ENCODE measurements at regions not wholly inside any gene's neighbourhood (a gene's known extent, or its start where the extent isn't known, plus 50 kb on each side); places are given as distances from the start of the nearest gene placed in this dataset.

DNA sequence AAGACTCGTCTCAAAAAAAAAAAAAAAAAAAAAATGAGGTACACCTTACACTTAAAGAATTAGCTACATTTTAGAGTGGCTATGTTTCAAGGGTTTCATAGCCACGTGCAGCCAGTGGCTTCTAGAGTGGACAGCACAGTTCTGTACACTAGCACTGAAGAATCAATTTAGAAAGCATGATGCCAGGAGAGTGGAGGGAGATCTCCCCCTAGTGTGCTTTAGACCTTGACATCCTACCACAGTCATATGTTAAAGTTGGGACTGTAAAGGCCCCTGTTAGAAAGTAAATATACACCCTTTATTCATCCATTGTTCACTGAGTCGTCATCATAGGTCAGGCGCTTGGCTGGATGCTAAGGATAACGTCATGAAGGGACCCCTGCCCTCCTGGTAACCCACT is 179.4 kb downstream of the QDPR start:
- ATAC-seq (replicated peaks in 1 of 2) (no peak), DNase-seq (no peak)
- Mint-ChIP-seq H3K9me3 (no peaks in the 10 kb centered on the region), H3K27me3 (ENCODE audit: low read depth) (no peaks in the 10 kb centered on the region), H3K27ac (no peak overlapping the region), H3K4me3 (no peak overlapping the region), H3K36me3 (ENCODE audit: insufficient read depth in 2 of 2) (no peaks in the 10 kb centered on the region), H3K4me1 (ENCODE audit: low read depth) (peaks cover 44% of the 10 kb centered on the region)

DNA sequence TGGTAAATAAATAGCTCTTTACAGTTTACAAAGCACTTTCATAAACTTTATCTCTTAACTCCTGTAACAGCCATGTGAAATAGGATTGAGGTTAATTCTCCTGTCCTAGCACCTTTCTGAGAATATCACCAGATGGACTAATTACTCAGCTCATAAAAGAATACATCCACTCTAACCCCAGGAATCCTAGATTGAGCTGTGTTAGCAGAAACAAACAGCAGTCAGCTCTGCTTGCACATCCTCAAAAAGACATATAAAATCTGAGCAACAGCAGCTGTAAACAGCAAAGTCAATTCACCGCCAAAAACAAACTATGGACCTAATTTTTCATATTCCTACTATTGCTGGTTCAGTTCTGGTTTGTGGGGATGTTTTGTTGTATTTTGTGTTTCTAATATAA is 182.8 kb downstream of the QDPR start:
- Mint-ChIP-seq H3K4me3 (no peak overlapping the region), H3K27ac (no peak overlapping the region), H3K36me3 (ENCODE audit: insufficient read depth in 2 of 2) (no peaks in the 10 kb centered on the region), H3K9me3 (no peaks in the 10 kb centered on the region), H3K27me3 (ENCODE audit: low read depth) (peaks cover 5% of the 10 kb centered on the region), H3K4me1 (ENCODE audit: low read depth) (peaks cover 19% of the 10 kb centered on the region)
- DNase-seq (no peak), ATAC-seq (replicated peaks in 1 of 2) (no peak)

DNA sequence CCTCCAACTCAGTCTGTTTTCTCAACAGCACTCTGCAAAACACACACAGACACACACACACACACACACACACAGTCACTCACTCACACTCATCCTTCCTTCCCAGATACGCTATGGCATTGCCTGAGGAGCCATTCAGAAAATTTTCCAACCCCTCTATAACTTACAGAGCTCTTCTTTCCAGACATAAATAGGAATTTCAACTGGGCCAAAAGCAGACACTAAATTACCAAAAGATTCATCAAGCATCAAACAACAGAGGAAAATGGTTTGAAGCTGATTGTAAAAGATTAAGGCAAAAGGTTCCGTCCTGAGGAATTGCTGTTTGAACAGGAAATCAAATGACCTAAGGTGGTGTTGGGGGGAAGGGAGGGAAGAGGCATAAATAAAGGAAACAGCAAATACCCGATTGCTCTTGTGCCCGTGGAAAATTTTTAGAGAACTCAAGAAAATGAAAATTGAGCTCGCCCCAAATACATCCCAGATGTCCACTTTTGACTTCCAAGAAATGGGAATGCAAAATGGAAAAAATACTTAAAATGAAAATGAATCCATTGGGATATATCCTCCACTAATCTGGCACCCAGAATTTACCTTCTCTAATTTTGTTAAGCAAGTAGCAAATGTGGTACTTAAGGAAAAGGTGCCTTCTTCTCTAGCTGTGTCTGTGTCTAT is 183.6 kb downstream of the QDPR start:
- no peak for ATAC-seq (replicated peaks in 1 of 2)
- H3K27ac Mint-ChIP-seq: no peak overlapping the region
- H3K27me3 Mint-ChIP-seq (ENCODE audit: low read depth): peaks cover 6% of the 10 kb centered on the region
- H3K4me1 Mint-ChIP-seq (ENCODE audit: low read depth): peaks cover 16% of the 10 kb centered on the region
- H3K9me3 Mint-ChIP-seq: no peaks in the 10 kb centered on the region
- no peaks in the 10 kb centered on the region for H3K36me3 Mint-ChIP-seq (ENCODE audit: insufficient read depth in 2 of 2)
- H3K4me3 Mint-ChIP-seq: no peak overlapping the region
- no peak for DNase-seq

DNA sequence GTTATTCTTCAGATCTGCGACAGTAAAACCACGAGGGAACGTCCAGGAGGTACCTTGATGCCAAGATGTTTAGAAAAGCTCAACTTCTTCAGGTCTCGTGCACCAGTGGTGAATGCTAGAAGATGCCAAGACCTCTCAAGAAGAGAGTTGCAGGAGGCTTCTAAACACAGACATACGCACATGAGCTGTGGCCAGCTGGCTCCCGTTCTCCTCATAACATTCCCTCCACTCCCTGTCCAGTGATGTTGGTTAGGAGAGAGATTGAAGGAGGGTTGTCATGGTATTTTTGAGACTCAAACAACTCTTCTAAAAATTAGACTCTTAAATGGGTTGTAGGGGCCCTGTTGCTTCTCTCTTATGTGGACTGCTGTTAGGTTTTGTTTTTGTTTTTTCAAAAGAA is 184.3 kb downstream of the QDPR start:
- no peak overlapping the region for H3K4me3 Mint-ChIP-seq
- no peak overlapping the region for H3K27ac Mint-ChIP-seq
- H3K27me3 Mint-ChIP-seq (ENCODE audit: low read depth): peaks cover 6% of the 10 kb centered on the region
- ATAC-seq (replicated peaks in 1 of 2) (no peak), DNase-seq (no peak)
- no peaks in the 10 kb centered on the region for H3K9me3 Mint-ChIP-seq
- no peaks in the 10 kb centered on the region for H3K36me3 Mint-ChIP-seq (ENCODE audit: insufficient read depth in 2 of 2)
- peaks cover 16% of the 10 kb centered on the region for H3K4me1 Mint-ChIP-seq (ENCODE audit: low read depth)

DNA sequence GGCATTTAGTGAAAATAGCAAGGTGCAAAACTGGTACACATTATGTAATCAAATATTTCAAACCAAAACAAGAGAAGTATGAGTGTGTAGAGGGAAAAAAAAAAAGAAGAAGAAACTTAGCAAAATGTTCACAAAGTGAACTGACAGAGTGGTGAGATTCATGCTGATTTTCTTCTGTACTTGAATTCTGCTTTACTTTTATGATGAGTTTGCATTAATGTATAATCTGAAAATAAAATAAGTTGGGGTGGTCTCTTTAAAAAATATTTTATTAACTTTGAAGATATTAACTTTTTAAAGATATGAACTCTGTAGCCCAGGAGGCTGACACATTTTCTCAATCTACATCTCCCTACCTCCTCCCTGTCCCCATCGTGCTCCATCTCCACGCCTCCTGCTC is 185.1 kb downstream of the QDPR start:
- Mint-ChIP-seq H3K27me3 (ENCODE audit: low read depth) (peaks cover 6% of the 10 kb centered on the region), H3K4me1 (ENCODE audit: low read depth) (peaks cover 16% of the 10 kb centered on the region), H3K4me3 (no peak overlapping the region), H3K9me3 (no peaks in the 10 kb centered on the region), H3K36me3 (ENCODE audit: insufficient read depth in 2 of 2) (no peaks in the 10 kb centered on the region), H3K27ac (no peak overlapping the region)
- ATAC-seq (replicated peaks in 1 of 2): no peak
- DNase-seq: no peak

DNA sequence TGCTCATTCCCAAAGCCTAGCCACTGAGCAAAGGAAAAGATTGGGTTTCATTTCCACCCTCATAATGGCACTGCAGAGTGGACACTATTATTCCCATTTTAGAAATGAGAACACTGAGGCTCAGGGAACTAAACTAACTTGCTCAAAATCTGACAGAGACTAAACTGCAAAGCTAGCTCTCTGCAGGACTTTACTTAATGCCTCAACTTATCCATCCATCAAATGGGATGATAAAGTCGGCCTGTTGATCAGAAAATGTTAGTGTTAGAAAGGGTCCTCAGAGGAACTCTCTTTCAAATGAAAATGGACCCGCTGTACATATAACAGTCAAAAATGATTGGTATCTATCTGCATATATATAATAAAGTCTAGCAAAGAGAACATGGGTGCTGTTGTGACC is 186.8 kb downstream of the QDPR start:
- no peak for DNase-seq
- Mint-ChIP-seq H3K36me3 (ENCODE audit: insufficient read depth in 2 of 2) (no peaks in the 10 kb centered on the region), H3K27ac (no peak overlapping the region), H3K4me3 (no peak overlapping the region), H3K9me3 (peaks cover 0 to 3% of the 10 kb centered on the region in 2 donors), H3K27me3 (ENCODE audit: low read depth) (peaks cover 6% of the 10 kb centered on the region), H3K4me1 (ENCODE audit: low read depth) (peaks cover 16% of the 10 kb centered on the region)
- ATAC-seq (replicated peaks in 1 of 2): no peak

DNA sequence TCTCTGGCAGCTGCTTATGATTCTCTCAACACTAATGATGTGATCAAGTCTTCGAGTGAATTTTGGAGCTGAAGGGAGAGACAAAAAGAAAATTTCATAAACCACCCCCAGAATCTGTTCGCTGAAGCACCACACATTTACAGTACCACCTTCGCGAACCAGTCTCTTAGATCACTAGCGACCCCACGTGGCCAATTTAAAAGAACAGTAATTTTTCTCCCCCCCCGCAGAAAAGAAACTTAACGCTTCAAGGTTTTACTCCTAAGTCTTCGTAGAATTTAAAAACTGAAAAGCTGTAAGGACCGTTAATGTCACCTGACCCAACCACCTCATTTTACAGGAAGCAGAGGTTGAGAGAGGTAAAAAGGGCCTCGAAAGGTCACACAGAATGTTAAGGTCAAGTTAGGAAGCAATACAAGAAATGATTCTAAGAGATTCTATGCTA is 187.5 kb downstream of the QDPR start:
- DNase-seq (peak; percentile 48 to 60), ATAC-seq (replicated peaks in 1 of 2) (peak; percentile 52 to 58)
- no peaks in the 10 kb centered on the region for H3K36me3 Mint-ChIP-seq (ENCODE audit: insufficient read depth in 2 of 2)
- peak overlapping the region; percentile 60 to 74 for H3K4me3 Mint-ChIP-seq
- H3K27me3 Mint-ChIP-seq (ENCODE audit: low read depth): peaks cover 6% of the 10 kb centered on the region
- peaks cover 3 to 7% of the 10 kb centered on the region in 2 donors for H3K9me3 Mint-ChIP-seq
- H3K27ac Mint-ChIP-seq: no peak overlapping the region
- peaks cover 16% of the 10 kb centered on the region for H3K4me1 Mint-ChIP-seq (ENCODE audit: low read depth)

DNA sequence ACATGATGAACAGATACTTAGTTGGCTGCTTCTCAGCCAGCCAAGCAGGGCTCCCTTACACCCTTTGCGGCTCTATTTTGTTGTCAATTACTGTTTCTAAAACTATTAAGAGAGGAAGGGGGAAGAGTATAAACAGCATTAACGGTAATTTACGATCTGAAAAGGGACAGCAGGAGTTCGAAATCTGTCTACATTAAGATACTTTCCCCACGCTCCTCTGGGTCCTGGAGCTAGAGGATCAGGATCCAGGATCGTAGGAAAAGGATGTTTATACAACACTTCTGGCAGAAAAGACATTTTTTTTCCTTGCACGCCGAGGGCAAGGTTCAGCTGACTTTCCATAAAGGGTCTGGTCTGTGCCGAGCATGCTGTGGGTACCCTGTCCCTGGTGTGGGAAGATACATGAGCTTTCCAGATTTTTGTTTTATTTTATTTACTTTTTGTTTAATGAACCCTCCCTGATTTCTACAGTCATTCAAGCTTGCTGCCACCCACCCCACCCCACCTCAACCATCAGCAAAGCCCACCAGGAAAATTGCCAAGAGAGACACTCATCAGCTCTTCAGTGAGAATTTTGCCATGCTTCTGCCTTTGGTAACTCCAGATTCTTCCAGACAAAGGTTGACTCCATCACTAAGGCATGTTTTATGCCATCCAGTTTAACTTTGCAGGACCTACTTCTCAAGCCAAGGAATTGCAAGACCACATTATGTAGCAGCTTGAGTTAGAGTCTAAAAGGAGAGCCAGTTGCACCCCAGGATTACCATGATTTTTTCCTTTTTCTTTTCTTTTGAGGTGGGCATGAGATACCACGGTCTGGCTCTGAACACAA is 188.1 kb downstream of the QDPR start:
- Mint-ChIP-seq H3K36me3 (ENCODE audit: insufficient read depth in 2 of 2) (no peaks in the 10 kb centered on the region), H3K4me3 (peak overlapping the region; percentile 60 to 74), H3K4me1 (ENCODE audit: low read depth) (peaks cover 16% of the 10 kb centered on the region), H3K27ac (no peak overlapping the region), H3K27me3 (ENCODE audit: low read depth) (peaks cover 6% of the 10 kb centered on the region), H3K9me3 (peaks cover 3 to 7% of the 10 kb centered on the region in 2 donors)
- DNase-seq (no peak), ATAC-seq (replicated peaks in 1 of 2) (no peak)

DNA sequence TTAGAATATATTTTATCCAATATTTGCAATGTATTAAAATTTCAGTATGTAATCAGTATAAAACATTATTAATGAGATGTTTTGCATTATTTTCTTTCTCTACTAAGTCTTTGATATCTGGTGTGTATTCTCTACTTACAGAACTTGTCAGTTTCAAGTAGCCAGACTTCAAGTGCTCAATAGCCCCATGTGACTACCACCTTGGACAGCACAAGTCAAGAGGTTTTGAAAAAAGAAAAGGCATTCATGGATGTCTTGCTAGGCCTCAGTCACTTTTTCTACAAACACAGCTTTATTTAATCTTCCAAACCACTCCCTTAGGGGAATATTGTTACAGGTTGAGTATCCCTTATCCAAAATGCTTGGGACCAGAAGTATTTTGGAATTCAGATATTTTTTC is 189.4 kb downstream of the QDPR start:
- H3K4me1 Mint-ChIP-seq (ENCODE audit: low read depth): peaks cover 10% of the 10 kb centered on the region
- H3K27me3 Mint-ChIP-seq (ENCODE audit: low read depth): peaks cover 6% of the 10 kb centered on the region
- H3K9me3 Mint-ChIP-seq: peaks cover 3 to 7% of the 10 kb centered on the region in 2 donors
- DNase-seq (no peak), ATAC-seq (replicated peaks in 1 of 2) (no peak)
- H3K36me3 Mint-ChIP-seq (ENCODE audit: insufficient read depth in 2 of 2): no peaks in the 10 kb centered on the region
- H3K27ac Mint-ChIP-seq: no peak overlapping the region
- no peak overlapping the region for H3K4me3 Mint-ChIP-seq

DNA sequence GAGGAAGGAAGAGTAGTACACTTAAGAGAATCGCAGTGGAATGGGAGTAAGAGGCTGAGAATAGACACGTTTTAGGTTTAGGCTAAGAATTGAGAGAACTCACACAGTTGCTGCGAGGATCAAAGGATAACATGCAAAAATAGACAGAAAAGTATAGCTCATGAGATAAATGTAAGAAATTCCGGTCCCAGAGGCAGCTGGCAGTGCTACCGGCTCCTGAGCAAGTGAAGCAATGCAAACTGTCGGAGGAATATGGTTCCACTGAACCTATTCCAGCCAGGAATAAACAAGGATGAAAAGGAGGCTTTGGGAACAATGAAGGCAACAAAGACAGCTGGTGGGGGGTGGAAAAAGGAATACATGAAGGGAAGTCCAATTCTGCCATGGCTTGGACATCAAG is 191.8 kb downstream of the QDPR start:
- Mint-ChIP-seq H3K4me1 (ENCODE audit: low read depth) (peaks cover 10% of the 10 kb centered on the region), H3K4me3 (no peak overlapping the region), H3K36me3 (ENCODE audit: insufficient read depth in 2 of 2) (peaks cover 0 to 2% of the 10 kb centered on the region in 2 donors), H3K27ac (no peak overlapping the region), H3K27me3 (ENCODE audit: low read depth) (peaks cover 17% of the 10 kb centered on the region), H3K9me3 (peaks cover 3 to 7% of the 10 kb centered on the region in 2 donors)
- DNase-seq (no peak), ATAC-seq (replicated peaks in 1 of 2) (no peak)

DNA sequence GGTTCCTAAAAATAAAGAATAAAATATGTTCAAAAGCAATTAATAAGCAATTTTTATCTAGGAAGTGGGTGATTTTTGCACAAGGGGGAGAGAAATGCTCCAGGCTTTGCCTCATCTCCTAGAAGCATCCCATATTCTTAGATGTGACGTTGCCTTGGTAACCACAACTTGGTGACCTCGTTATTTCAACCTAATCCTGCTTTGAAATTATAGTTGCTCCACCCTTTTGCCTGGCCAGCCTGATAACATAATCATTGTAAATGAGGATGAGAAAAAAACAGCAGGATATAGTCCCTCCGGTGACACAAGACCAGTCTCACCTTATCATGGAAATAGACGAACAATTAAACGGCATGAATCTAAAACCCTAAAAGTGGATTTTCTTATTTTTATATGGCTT is 194.4 kb downstream of the QDPR start:
- H3K9me3 Mint-ChIP-seq: peaks cover 3 to 7% of the 10 kb centered on the region in 2 donors
- H3K27ac Mint-ChIP-seq: no peak overlapping the region
- DNase-seq: no peak
- H3K36me3 Mint-ChIP-seq (ENCODE audit: insufficient read depth in 2 of 2): peaks cover 0 to 2% of the 10 kb centered on the region in 2 donors
- no peak overlapping the region for H3K4me3 Mint-ChIP-seq
- peaks cover 22% of the 10 kb centered on the region for H3K27me3 Mint-ChIP-seq (ENCODE audit: low read depth)
- H3K4me1 Mint-ChIP-seq (ENCODE audit: low read depth): no peaks in the 10 kb centered on the region
- no peak for ATAC-seq (replicated peaks in 1 of 2)

DNA sequence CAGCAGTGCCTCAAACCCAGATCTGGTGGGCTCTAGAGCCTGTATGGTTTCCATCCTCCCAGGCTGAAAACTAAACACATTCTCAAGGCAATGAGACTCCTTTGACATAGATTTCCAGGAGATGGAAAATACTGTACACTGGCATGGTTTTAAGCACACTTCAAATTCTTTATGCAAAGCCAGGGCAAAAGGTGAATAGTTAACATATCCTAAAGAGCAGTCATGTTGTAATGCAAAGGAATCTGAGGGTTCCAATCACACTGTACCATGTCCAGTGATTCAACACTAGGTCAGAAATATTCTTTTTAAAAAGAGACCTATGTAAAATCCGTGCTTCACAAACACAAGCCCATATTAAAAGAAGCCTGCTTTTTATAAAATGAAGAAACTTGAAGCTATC is 195.3 kb downstream of the QDPR start:
- no peak for ATAC-seq (replicated peaks in 1 of 2)
- DNase-seq: no peak
- no peak overlapping the region for H3K27ac Mint-ChIP-seq
- peaks cover 22% of the 10 kb centered on the region for H3K27me3 Mint-ChIP-seq (ENCODE audit: low read depth)
- H3K4me1 Mint-ChIP-seq (ENCODE audit: low read depth): no peaks in the 10 kb centered on the region
- no peak overlapping the region for H3K4me3 Mint-ChIP-seq
- H3K9me3 Mint-ChIP-seq: peaks cover 3 to 7% of the 10 kb centered on the region in 2 donors
- H3K36me3 Mint-ChIP-seq (ENCODE audit: insufficient read depth in 2 of 2): peaks cover 0 to 2% of the 10 kb centered on the region in 2 donors

DNA sequence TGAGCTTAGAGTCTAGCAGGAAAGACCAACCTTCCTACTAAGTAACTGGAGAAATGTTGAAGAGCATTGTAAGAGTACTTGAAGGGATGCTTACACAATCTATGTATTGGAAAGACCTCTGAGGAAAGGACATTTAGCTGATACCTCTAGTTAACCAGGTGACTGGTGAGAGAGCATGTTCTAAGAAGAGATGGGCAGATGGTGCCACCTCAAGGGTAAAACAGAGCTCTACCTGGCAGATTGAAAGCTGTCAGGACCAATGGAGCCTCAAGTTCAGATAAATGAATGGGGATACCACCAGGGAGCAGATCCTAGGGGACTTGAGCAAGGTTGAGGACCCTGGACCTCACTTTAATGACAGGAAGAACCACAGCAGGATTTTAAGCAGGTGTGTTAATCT is 196.4 kb downstream of the QDPR start:
- Mint-ChIP-seq H3K4me1 (ENCODE audit: low read depth) (no peaks in the 10 kb centered on the region), H3K36me3 (ENCODE audit: insufficient read depth in 2 of 2) (peaks cover 0 to 2% of the 10 kb centered on the region in 2 donors), H3K4me3 (no peak overlapping the region), H3K9me3 (peaks cover 3 to 5% of the 10 kb centered on the region in 2 donors), H3K27ac (no peak overlapping the region), H3K27me3 (ENCODE audit: low read depth) (peaks cover 22% of the 10 kb centered on the region)
- ATAC-seq (replicated peaks in 1 of 2): no peak
- no peak for DNase-seq
